ENCODE measurements at regions not wholly inside any gene's neighbourhood (a gene's known extent, or its start where the extent isn't known, plus 50 kb on each side); places are given as distances from the start of the nearest gene placed in this dataset.
A peak's percentile ranks its signal among the peaks of the same experiment; 100 is the strongest.
"Not testable (repeated sequence)": the region's sequence is repeated elsewhere in the genome, so short reads cannot be mapped to it uniquely, and the experiment has no call there.

GRCh38 chr7:94314413-94315410, 80.0 kb upstream of the COL1A2 start:
- DNase-seq (ENCODE audit: low read depth), result no peak

GRCh38 chr7:94321138-94321537, 73.6 kb upstream of the COL1A2 start:
- DNase-seq (ENCODE audit: low read depth), result not testable (repeated sequence)

- DNase-seq (ENCODE audit: low read depth), result no peak
These were observed 70.9 kb upstream of the COL1A2 start for GRCh38 chr7:94323844-94324243.

GRCh38 chr7:94324380-94325121, 70.1 kb upstream of the COL1A2 start:
- DNase-seq (ENCODE audit: low read depth), result no peak

- no peak for DNase-seq (ENCODE audit: low read depth)
These were observed 69.6 kb upstream of the COL1A2 start for GRCh38 chr7:94325122-94325475.

DNA sequence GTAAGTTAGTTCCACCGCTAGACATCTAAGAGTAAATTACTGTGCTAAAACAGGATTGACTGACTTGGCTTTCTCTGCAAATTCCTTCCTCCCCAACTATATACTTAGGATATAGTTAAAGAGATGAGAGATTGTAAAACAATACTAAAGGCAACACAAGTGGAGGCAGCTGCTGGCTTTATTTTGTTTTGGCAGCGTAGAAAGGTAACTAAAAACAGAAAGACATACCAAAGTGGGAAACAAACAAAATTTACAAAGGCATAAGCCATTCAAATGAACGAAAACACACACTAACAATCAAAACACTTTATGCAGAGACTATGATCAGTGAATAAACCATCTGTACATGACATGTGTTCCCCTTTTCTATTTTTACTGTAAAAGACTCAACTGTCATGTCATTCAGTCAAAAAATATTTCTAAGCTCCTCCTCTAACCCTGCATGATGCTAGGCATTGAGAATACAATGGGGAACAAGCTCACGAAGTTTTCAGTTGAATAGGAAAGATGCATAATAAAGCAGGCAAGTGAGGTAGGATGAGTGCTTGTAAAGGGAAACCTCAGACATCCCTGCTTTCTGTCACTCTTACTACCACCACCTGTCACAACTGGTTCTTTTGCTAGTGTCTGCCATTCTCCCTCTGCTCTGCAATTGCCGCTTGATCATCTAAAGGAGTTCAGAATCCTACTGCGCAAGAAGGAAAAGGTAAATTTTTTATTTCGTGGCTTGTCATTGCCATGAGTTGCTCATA, 64.2 kb upstream of the COL1A2 start:
- no peak for DNase-seq (ENCODE audit: low read depth)

GRCh38 chr7:94332571-94332970, 62.1 kb upstream of the COL1A2 start:
- DNase-seq (ENCODE audit: low read depth), result no peak

- no peak for DNase-seq (ENCODE audit: low read depth)
These were observed 60.9 kb upstream of the COL1A2 start for GRCh38 chr7:94333810-94334209.

GRCh38 chr7:94335586-94335985, 59.1 kb upstream of the COL1A2 start:
- DNase-seq (ENCODE audit: low read depth), result no peak

- DNase-seq (ENCODE audit: low read depth), result no peak
These were observed 58.7 kb upstream of the COL1A2 start for GRCh38 chr7:94336009-94336408.

DNA sequence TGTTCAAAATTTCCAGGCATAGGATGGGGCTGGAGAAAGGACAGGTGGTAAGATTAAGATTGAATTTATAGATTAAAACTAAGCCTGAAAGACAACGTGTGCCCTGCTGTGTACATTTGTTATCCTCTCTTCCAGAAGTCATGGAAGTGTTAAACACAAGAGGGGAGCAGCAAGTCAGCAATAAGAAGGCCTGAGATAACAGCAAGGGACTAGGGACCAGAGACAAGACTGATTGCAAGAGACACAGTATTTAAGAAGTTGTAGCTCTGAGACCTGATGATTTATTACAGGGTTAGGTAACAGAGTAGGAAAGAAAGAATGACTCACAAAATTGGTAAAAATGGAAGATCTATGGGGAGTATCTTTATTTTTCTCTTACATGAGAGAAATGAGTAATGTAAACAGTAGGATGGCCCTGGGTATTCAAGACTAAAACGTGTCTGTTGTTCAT, 55.7 kb upstream of the COL1A2 start:
- DNase-seq (ENCODE audit: low read depth), result no peak

DNA sequence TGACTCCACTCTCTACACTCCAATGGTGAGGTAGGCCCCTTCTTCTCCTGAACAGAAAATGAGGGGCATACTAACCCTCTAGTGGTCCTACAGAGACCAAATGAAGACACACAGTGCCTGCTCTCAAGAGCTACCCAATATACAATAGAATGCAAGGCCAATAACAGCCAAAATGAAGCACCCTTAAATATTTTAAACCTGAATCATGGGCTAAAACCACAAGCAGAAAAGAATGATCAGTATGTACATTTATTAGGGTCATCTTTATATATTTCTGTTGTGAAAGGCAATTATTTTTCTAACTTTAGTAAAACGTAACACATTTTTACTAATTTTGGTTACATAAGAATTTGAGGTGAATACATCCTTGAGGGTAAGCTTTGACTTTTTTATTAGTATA, 49.9 kb upstream of the COL1A2 start:
- peak; percentile 46 for DNase-seq (ENCODE audit: low read depth)

Measured in HS-27A (cell line).